Inflammatory macrophage treated with lipopolysaccharide for 4 hours (primary cell): ENCODE measurements at regions not wholly inside any gene's neighbourhood (a gene's known extent, or its start where the extent isn't known, plus 50 kb on each side); places are given as distances from the start of the nearest gene placed in this dataset.

ENCODE experiments used
- DNase-seq: peaks from one replicate; pipeline ENCODE4 v3.0.0-alpha.2; 2020

GRCh38 chr11:8340296-8340695, 76.6 kb upstream of the LMO1 start:
- peak; percentile 77 for DNase-seq

DNA sequence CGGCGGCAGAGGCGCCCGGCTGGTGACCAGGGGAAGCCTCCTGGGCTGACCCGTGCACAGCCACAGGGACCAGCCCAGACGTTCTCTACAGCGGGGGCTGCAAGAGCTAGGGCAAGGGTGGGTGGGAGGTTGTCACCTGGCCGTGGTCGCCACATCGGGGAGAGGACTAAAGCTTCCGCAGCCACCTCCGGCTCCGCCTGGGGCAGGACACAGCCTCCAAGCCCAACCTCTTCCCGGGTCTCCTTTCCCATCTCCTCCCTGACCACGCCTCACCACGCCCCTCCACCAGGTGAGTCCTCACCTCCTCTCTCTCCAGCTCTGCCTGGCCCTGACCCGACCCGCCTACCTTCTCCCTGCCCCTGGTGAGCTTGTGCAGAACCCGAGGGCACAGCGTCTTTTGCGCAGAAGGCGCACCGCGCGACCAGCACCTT, 75.9 kb upstream of the LMO1 start:
- DNase-seq = no peak

GRCh38 chr11:8338138-8338537, 74.5 kb upstream of the LMO1 start:
- peak; percentile 51 for DNase-seq

GRCh38 chr11:8337130-8337795, 73.6 kb upstream of the LMO1 start:
- no peak for DNase-seq

DNA sequence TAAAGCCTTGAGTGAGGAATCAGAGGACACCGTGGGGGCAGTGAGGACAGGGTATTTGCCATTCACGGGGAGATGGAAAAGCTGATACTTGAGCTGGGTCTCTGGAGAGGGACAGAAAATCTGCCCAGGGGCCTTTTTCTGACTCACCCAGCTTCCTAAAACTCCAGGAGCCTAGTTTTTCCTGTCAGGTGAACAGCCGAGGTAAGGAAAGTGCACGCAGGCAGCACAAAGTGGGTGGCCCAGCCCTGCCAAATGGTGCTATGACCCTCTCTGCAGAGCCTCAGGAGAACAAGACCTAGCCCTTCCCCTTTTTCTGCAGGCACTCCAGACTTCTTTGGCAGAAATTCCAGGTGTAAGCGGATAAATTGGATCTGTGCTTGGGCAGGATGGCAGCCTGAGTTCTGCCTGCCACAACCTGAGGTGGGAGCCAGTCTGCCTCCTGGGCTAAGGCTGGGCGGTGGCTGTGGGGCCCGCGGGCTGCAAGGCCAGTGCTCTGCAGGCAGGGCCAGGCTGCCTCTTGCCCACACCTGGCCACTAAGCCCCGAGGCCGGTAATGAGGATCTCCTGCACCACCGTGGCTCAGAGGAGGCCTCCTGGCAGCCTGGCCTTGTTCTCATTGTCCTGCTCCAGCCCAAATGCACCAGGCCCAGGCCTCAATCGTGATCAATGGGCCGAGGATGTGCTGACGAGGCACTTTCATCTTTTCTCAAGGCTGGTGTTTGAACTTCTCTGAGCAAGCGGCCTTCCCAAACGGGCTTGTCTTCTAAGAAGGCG, 72.9 kb upstream of the LMO1 start:
- DNase-seq = no peak

- no peak for DNase-seq
These were observed 72.0 kb upstream of the LMO1 start for GRCh38 chr11:8335683-8336082.

DNA sequence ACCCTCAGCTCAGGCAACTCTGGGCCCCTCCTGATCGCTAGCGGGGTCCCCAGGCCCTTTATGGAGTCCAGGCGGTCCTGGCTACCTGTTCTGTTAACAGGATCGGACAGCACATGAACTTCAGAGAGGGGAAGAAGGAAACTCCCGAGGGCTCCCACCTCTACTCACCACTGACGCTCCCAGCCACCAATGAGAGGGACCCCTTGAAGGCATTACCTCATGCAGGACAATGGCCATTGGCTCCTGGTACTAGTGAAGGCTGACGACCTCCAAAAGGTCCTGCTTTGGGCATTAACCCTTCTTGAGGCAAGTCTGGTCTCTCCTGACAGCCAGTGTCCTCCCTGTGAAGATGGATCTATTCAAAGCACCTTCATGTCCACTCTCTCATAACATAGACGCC, 71.5 kb upstream of the LMO1 start:
- no peak for DNase-seq

- peak; percentile 78 for DNase-seq
These were observed 70.2 kb upstream of the LMO1 start for GRCh38 chr11:8333811-8334401.

DNA sequence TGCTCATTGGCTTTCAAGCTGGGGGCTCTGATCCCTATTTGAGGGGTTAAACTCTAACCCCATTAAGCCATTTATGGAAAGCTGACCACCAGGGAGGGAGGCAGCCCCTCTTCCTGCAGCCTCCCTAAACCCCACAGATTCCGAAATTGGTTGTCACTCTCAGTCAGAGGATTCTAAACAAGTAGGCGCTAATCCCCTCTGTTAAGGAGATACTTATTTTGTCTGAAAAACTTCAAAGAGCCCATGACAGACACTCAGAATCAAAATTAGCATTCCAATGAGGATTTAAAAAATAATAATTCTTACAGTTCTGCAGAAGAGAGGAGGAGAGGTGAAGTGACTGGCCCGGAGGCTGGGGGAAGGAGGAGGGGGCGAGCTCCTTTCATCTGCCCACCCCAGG, 69.7 kb upstream of the LMO1 start:
- no peak for DNase-seq

DNA sequence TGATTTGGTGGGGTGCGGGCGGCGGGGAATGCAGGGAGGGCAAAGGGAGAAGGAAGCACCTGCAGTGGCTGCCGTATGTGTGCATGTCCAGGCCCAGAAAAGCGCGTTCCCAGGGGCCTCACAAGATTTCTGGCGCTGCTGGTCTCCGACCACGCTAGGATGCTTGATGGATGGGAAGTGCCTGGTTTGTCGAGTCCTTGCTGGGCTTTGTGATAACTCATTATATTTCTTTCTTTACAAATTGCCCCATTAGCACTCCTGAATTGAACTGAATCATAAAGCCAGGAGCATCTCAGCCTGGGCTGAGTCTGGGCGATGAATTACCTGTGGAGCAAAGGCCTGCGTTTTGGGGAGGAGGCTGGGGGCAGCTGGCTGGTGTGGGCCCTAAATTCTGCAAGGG, 69.2 kb upstream of the LMO1 start:
- no peak for DNase-seq

DNA sequence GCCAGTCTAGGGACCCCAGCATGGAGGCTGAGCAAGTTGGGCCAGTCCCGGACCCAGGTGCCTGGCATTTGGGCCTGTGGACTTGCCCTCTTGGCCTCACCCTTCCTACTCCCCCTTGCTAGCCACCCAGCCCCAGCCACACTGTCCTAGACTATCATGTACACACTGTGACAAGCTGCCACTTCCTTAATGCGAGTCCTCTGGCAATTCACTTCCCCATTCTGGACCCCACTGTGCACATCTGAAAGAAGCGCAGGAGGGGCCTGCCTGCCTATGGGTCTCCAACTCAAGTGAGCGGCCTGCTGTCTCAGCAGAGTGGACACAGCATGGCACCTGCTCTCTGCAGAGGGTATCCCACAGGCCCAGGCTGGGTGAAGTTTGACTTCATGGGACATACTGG, 68.5 kb upstream of the LMO1 start:
- peak; percentile 74 for DNase-seq

DNA sequence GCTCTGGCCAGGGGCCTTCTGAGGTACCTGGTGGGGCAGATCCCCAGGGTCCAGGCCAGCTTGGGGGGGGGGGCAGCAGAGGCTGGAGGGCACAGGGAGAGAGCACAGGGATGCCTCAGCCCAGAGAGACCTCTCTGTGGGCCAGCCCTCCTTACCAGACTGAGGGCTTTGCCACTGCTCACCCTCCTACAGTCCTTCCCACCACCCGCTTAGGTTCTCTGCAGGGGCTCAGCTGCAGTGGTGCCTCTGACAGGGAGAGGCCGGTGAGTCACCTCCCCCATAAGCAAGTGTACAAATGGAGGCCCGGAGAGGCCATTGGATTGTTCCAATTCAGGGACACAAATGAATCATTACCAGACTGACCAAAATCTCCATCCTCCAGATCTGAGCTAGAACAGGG, 68.1 kb upstream of the LMO1 start:
- peak; percentile 19 for DNase-seq

DNA sequence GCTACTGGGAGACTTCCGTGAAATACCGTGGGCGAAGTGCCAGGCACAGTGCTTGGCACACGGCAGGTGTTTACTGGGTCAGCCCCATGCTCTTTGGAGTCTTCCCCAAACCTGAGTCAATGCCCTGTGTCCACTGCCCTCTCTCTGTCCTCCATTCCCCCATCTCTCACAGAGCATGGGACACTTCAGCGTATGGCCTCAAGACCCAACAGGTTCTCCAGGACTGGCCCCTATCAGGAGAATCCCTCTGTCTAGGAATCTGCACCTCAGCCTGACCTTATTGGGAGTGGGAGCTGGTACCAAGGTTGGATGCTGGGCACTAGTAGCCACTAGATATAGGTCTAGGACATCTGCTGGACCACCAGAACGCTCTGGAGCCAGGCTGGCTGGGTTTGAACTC, 67.2 kb upstream of the LMO1 start:
- DNase-seq = no peak

DNA sequence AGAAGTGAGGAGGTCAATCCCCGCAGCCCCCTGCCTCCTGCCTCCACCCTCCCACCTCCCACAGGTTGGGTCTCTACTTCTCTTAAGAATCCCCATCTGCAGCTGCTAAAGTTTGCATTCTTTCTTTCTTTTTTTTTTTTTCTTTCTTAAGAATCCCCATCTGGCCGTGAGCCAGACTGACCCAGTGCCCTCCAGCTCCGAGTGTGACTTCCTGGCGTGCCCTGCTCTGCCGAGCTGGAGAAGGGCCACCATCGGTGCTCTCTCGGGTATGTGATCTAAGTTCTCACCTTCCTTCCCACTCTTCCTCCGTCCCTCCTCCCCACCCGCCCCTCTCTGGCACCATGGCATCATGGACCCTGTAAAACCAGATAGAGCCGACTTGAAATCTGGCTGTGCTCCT, 66.7 kb upstream of the LMO1 start:
- DNase-seq = no peak

DNA sequence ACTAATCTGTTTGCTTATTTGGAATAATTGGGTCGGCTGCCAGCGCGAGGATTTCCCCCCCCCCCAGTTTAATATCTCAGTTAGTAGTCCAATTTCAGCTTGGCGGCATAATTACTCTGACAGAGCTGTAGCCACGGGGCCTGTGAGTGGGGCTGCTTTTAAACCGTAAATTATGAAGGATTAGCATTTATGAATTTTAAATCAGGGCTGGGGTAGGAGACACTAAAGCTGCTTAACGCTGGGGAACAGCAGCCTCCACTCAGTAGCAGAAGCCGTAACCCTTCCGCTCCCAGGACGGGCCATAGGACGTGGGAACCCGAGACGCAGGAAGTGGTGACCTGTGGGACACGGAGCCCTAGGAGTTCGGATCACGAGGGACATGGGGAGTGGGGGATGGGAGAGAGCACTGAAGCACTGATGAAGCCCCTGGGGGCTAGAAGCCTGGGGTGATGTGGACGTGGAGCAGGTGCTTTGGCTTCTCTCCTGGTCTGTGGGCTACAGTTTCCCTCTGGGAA, 66.2 kb upstream of the LMO1 start:
- DNase-seq = no peak

GRCh38 chr11:8329336-8329735, 65.7 kb upstream of the LMO1 start:
- DNase-seq = no peak

GRCh38 chr11:8328848-8329330, 65.2 kb upstream of the LMO1 start:
- peak; percentile 97 for DNase-seq

GRCh38 chr11:8328231-8328794, 64.6 kb upstream of the LMO1 start:
- DNase-seq = no peak

DNA sequence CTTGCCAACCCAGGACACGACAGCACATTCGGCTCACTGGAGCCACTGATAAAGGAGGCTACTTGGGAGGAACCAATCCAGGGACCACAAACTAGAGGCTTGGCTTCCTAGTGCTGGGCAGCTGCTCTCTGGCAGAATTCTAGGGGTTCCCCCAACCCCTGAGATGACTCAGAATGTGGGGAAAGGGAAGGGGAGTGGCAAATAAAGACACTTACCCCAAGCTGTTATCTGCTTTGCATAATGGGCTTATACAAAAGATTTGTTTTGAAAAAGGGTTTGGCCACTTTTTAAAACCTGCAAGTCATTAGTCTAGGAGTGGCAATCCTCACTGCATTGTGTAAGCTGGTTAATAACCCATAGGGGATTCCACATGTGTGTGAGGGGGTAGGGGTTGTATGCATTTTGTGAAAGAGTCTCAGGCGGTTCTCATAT, 64.1 kb upstream of the LMO1 start:
- DNase-seq = peak; percentile 91

- no peak for DNase-seq
These were observed 62.7 kb upstream of the LMO1 start for GRCh38 chr11:8326337-8326736.

GRCh38 chr11:8325591-8326304, 62.1 kb upstream of the LMO1 start:
- no peak for DNase-seq

DNA sequence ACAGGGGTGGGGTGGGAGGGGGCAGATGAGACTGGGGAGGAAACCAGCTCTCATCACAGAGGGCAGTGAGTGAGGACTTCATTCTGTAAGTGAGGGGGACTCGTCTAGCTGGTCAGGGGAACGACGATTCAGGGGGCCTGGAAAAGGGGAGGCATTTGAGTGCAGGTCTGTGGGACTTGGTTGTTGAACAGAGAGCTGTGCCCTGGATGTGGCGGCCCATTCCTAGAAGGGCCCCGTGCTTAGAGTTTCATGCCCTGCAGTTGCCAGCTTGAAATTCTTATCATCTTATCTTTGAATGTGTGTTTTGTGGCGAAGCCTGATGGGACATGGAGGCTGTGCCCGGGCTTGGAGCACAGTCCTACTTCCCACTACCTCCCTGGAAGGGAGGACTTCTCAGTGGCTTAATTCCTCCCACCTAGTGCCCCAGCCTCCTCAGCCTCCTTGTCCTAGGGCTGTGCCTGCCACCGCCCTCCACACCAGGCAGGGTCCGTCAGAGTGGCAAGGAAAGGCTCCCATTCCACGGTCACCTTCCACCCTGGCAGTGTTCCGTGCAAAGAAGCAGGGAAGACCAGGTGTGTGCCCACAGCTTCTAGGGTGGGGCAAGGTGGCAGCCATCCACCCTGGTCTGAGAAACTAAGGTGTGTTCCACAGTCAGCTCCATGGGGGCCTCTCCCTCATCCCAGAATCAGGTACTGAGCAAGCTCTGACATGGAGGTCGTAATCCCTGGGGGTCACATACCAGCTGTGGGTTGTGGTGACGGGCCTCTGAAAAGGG, 59.7 kb upstream of the LMO1 start:
- no peak for DNase-seq
